ENCODE measurements at regions not wholly inside any gene's neighbourhood (a gene's known extent, or its start where the extent isn't known, plus 50 kb on each side); places are given as distances from the start of the nearest gene placed in this dataset.

GRCh38 chr18:44060197-44060596 lies 620.5 kb upstream of the SETBP1 start:
- no peak overlapping the region for H3K4me3 ChIP-seq
- no peak overlapping the region for H3K27ac ChIP-seq
- no peak for TF ChIP-seq CTCF (IDR thresholded peaks at IDR 0.05)
- DNase-seq (ENCODE audit: low spot score), result no peak

GRCh38 chr18:44061438-44061837 lies 619.2 kb upstream of the SETBP1 start:
- no peak overlapping the region for H3K4me3 ChIP-seq
- no peak for TF ChIP-seq CTCF (IDR thresholded peaks at IDR 0.05)
- H3K27ac ChIP-seq, result no peak overlapping the region
- no peak for DNase-seq (ENCODE audit: low spot score)

GRCh38 chr18:44062345-44062744 lies 618.3 kb upstream of the SETBP1 start:
- no peak overlapping the region for H3K4me3 ChIP-seq
- DNase-seq (ENCODE audit: low spot score), result no peak
- TF ChIP-seq CTCF (IDR thresholded peaks at IDR 0.05), result no peak
- H3K27ac ChIP-seq, result no peak overlapping the region

- Histone ChIP-seq H3K27ac (no peak overlapping the region), H3K4me3 (no peak overlapping the region)
- no peak for DNase-seq (ENCODE audit: low spot score)
- no peak for TF ChIP-seq CTCF (IDR thresholded peaks at IDR 0.05)
Measured at GRCh38 chr18:44065206-44065605, 615.5 kb upstream of the SETBP1 start.

- no peak for TF ChIP-seq CTCF (IDR thresholded peaks at IDR 0.05)
Measured at GRCh38 chr18:44066541-44066940, 614.1 kb upstream of the SETBP1 start.

GRCh38 chr18:44067186-44067585 lies 613.5 kb upstream of the SETBP1 start:
- TF ChIP-seq CTCF (IDR thresholded peaks at IDR 0.05), result no peak
- no peak for DNase-seq (ENCODE audit: low spot score)

More at GRCh38 chr18:44066541-44066940, 614.1 kb upstream of the SETBP1 start:
- no peak for DNase-seq (ENCODE audit: low spot score)
- Histone ChIP-seq H3K4me3 (no peak overlapping the region), H3K27ac (no peak overlapping the region)

GRCh38 chr18:44075038-44075437 lies 605.6 kb upstream of the SETBP1 start:
- H3K27ac ChIP-seq, result no peak overlapping the region
- DNase-seq (ENCODE audit: low spot score), result no peak
- TF ChIP-seq CTCF (IDR thresholded peaks at IDR 0.05), result no peak
- H3K4me3 ChIP-seq, result no peak overlapping the region

More at GRCh38 chr18:44067186-44067585, 613.5 kb upstream of the SETBP1 start:
- no peak overlapping the region for H3K4me3 ChIP-seq
- H3K27ac ChIP-seq, result no peak overlapping the region

All from coronary artery (tissue), 2 donors.